ELR (cell line): ENCODE measurements at regions not wholly inside any gene's neighbourhood (a gene's known extent, or its start where the extent isn't known, plus 50 kb on each side); places are given as distances from the start of the nearest gene placed in this dataset.

Source experiments
- DNase-seq: peaks from one replicate; pipeline ENCODE4 v3.0.0-alpha.2; 2015; ENCODE audit warnings: low read depth

GRCh38 chr17:77572065-77572601, 386.4 kb upstream of the TNRC6C start:
- DNase-seq, result no peak

- no peak for DNase-seq
Measured at GRCh38 chr17:77572851-77573250, 385.7 kb upstream of the TNRC6C start.

- DNase-seq, result no peak
Measured at GRCh38 chr17:77577491-77577890, 381.0 kb upstream of the TNRC6C start.

GRCh38 chr17:77579131-77579530, 379.4 kb upstream of the TNRC6C start:
- DNase-seq, result no peak

GRCh38 chr17:77579682-77580081, 378.8 kb upstream of the TNRC6C start:
- no peak for DNase-seq

GRCh38 chr17:77580531-77581270, 377.8 kb upstream of the TNRC6C start:
- DNase-seq, result no peak

GRCh38 chr17:77581480-77581879, 377.0 kb upstream of the TNRC6C start:
- peak; percentile 65 for DNase-seq

GRCh38 chr17:77585142-77585860, 373.2 kb upstream of the TNRC6C start:
- no peak for DNase-seq

GRCh38 chr17:77590951-77591735, 367.4 kb upstream of the TNRC6C start:
- DNase-seq, result no peak

- DNase-seq, result no peak
Measured at GRCh38 chr17:77592106-77592865, 366.2 kb upstream of the TNRC6C start.

- no peak for DNase-seq
Measured at GRCh38 chr17:77593081-77593480, 365.4 kb upstream of the TNRC6C start.

- no peak for DNase-seq
Measured at GRCh38 chr17:77594416-77595209, 363.9 kb upstream of the TNRC6C start.

GRCh38 chr17:77596491-77597417, 361.7 kb upstream of the TNRC6C start:
- DNase-seq, result no peak

GRCh38 chr17:77597418-77598240, 360.9 kb upstream of the TNRC6C start:
- no peak for DNase-seq

GRCh38 chr17:77598241-77598620, 360.3 kb upstream of the TNRC6C start:
- DNase-seq, result no peak

- DNase-seq, result no peak
Measured at GRCh38 chr17:77599699-77600098, 358.8 kb upstream of the TNRC6C start.

GRCh38 chr17:77600346-77600745, 358.2 kb upstream of the TNRC6C start:
- DNase-seq, result no peak

GRCh38 chr17:77601054-77601979, 357.2 kb upstream of the TNRC6C start:
- DNase-seq, result no peak
